Activated CD8-positive, alpha-beta memory T cell treated with anti-CD3 and anti-CD28 coated beads, Interleukin-2, amount 50 U/mL, for 48 hours (primary cell): ENCODE measurements at regions not wholly inside any gene's neighbourhood (a gene's known extent, or its start where the extent isn't known, plus 50 kb on each side); places are given as distances from the start of the nearest gene placed in this dataset.
A peak's percentile ranks its signal among the peaks of the same experiment; 100 is the strongest.

Source experiments
- DNase-seq: peaks from one replicate; pipeline ENCODE4 v3.0.0-alpha.2; 2020

DNA sequence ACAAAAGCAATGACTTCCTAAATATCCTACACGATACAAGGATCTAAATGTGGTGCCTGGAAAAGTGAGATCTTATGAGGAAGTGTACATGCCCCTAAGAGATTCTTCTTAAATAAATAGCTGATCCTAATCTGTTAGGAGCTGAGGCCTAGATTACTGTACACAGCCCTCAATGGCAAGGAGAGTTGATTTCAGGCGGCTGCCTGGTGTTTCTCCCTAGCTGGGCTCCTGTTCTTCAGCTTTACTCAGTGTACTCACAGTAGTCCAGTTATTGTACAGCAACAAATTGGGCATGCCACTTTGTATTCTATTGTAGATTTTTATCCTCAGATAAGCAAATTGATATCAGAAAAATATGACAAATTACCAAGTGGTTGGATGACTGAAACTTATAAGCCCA lies 358.2 kb upstream of the PDGFD start:
- DNase-seq: no peak

DNA sequence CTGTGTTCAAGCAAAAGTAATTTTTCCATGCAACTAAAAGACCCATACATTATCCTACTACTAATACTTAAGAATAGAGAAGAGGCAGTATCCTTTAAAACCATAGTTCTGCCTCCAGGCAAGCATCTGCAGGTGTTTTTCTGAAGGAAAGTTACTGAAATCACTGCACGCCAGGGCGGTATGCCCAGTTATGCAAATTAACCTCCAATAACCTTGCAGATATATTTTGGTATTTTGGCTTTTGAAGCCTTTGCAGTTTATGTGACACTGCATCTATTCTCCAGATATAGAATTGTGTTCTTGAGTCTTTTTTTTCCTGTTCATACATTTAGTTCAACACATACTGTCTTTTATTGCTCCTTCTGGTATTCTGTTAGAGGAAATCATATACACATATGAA lies 346.2 kb upstream of the PDGFD start:
- no peak for DNase-seq

DNA sequence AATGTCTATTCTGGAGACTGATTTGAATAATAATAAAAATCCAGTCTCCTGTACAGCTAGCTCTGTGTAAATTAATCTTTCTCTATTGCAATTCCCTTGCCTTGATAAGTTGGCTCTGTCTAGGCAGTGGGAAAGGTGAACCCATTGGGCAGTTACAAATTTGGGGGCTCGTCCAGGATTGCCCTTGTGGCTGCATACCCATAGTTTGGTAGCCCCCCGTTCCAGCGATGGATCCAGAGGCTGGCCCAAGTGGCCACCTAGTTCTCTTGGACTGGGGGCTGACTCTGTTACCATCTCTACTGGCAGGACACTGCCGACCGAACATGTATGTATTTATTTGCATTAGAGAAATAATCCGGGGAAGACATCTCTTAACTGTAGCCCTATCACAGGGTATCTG lies 326.2 kb upstream of the PDGFD start:
- peak; percentile 49 for DNase-seq

DNA sequence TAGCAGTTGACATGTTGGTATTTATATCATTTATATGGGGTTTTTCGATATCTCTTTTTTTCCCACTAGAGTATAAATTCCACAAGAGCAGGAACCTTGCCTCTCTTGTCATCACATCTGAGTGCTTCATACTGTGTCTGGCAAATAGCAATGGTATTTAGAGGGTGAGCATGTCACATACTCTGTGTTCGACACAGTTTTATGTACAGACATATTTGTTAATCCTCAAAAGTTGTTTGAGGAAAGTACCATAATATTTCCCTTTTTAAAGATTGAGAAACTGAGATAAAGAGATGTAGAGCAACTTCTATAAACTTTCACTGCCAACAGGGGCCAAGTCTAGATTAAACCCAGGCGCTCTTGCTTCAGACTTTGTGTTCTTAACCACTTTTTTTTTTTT lies 324.6 kb upstream of the PDGFD start:
- DNase-seq: no peak

DNA sequence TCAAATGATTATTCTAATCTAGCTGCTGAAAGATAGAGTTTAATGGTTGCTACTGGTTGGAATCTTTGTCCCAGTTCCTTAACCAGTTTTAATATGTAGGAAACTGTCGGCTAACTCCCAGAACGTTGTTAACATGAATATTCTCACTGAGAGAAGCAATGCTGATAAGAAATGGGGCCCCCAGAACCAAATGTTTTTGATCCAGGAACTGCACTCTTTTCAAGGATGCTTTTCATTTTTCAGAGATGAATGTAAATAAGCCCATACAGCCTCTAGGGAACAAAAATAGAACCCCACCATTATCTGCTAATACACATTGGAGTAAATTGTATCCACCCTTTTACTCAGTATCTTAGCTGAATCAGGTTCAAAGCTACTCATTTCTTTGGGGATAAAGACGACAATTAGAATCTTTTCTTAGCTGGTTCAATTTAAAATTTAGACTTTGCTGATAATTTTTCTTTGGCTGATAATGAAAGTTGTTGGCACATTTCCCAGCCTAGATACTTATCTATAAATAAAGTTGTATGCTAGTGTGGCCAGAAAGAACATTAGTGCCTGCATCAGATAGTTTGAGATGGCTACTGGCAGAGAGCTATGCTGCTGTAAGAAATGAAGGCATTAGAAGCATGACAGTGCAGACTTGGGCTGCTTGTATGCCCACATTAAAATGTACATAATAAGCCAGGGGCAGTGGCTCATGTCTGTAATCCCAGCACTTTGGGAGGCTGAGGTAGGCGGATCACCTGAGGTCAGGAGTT lies 323.3 kb upstream of the PDGFD start:
- DNase-seq: no peak

DNA sequence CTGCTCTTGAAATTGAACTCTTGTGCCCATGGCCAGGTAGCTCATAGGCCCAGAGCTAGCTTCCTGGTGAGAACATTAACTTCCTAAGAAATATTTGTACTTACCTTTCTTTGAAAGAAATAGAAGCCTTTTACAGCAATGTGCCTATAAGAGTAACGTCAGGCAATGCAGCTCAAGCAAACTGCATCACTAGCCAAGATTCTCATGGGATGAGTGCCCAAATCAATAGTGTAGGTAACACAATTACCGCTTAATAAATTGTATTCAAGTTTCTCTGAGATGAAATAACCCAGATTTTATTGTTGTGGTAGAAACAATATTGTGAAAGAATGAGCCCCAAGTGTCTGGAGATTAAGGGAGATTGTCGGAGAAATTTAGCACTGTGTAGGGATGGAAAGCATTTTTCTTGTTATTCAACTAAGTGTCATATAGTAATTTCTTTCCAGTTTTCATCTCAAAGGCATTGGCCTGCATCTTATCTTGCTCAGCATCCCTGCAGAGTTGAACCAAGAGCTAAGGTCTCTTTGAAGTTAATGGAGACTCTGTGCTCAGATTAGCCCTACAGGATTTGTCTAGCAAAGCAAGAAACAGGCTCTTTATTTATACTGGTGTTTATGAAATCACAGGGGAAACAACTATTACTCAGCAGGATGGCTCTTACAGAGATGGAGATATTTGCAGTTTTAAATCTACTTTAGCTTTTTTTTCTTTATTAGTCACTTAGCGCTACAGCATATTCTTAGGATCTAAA lies 321.0 kb upstream of the PDGFD start:
- DNase-seq: no peak

DNA sequence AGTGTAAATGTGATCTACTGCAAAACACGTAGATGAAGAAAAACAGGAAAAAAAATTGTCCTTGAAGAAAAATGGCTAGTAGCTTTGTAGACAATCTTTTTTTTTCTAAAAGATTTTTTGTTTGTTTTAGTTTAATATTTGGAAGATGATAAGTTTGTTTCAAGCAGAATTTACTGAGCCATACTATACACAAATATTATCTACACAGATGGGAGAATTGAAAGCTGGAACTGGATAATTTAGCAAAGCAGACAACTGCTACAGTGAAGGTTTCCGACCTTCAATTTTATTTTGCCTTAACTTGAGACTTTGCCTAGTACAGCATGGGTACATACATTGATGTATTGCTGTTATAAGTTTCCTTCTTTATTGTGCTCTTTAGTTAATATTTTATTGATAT lies 313.0 kb upstream of the PDGFD start:
- DNase-seq: no peak

DNA sequence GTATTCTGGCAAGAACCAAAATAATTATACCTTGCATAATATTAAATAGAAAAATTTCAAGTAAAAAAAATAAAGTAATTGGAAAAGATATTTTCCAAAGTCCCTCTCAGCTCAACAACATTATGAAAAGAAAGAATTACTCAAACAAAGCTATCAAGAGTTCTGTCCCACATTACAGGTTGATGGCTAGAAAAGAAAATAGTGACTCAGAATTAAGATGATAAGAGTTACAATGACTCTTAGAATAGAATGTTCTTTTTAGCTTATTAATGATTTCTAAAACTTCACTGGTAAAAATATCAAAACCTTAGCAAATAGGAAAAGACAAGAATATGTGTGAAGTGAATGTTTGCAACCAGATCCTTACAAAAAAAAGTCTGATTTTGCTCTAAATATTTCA lies 312.5 kb upstream of the PDGFD start:
- DNase-seq: no peak

DNA sequence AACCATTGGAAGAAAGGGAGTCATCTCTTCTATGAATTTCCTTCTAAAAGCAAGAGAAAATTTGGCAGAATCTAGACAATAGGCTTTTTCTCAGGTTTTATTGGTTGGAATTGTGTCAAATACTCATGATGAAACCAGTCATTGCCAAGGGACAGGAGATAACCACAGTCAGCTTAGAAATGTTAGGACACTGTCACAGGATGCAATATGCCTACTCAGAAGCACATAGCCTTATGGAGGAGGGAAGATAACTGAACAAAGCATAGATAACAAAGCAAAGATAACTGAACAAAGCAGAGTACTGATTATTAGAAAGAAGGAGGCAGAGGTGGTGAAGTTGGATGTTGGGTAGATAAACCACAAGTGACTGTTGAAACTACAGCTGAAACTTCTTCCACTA lies 303.5 kb upstream of the PDGFD start:
- DNase-seq: no peak

DNA sequence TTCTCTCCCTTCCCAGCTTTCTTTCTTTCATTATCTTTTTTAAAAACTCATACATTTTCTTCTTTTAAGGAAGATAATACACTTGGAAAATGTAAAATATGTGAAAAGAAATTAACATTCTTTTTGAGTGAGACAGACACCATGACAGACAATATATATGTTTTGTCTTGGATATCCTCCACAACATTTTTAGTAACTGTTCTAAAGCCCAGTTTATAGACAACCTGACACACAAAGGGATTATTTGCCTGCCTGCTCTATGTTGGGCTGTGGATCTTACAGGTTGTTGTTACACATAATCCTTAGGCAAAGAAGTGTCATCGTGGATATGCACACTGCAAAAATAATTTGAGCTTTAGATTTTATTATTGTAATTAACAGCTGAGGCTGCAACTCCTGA lies 301.4 kb upstream of the PDGFD start:
- DNase-seq: no peak

DNA sequence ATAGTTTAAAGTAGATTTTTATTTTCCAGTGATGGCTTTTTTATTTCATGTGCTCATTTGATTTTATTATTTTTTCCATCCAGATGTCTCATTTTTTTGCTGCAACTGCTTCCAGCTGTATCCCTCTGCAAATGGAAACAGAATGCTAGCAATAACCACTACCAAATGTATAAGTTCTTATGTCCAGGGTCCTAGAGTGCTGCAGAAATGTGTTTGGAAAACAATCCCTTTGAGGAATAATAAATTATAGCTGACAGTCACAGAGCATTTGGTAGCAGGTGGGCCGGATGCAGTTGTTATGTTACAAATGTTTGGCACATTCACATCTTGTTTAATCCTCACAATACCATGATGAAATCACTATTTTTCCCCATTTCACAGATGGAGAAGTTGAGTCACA lies 300.7 kb upstream of the PDGFD start:
- DNase-seq: no peak

DNA sequence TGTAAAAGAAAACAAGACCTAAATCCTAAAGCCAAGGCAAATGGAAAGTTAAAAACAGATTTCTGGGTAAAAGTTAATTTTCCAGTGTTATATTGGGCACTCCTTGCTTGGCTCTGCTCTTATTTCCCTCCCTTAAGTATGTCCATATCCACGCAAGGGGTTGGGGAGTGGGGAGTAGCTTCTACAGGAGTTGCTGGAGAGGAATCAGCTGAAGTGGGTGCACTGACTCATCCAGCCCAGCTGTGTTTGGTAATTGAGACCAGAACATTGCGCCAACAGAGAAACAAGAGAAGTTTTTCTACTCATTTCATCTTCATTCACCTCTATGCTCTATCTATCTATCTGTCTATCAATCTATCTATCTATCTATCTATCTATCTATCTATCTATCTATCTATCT lies 298.4 kb upstream of the PDGFD start:
- DNase-seq: no peak

DNA sequence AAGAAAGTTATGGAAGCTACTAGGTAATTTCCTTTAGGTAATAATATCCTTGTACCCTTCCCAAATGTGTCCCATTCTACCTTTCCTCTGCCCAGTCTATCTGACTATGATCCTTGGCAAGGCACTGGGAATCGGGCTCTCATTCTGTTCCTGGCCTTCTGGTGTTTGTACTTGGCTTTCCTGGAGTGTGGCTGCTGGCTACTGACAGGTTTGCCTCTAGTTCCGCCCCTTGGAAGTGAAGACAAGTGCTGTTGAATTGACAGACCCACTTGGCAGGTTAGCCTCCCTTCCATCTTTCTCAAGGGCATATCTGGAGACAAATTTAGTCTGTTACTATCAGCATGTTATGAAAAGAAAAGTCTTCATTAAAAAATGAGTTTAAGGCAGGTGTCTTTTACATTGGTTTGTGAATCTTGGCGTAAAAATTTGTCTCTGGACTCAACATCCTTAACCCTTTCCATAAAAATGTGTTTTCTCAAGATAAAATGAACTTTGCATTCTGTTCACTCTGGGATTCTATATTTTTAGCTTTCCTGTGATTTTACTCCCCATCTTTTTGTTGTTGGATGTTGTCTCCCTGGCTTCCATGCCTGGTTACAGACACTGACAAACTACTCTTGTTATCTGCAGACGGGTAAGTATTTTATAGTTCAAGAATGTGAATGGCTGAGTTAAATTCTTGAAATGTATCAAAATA lies 287.4 kb upstream of the PDGFD start:
- DNase-seq: no peak

DNA sequence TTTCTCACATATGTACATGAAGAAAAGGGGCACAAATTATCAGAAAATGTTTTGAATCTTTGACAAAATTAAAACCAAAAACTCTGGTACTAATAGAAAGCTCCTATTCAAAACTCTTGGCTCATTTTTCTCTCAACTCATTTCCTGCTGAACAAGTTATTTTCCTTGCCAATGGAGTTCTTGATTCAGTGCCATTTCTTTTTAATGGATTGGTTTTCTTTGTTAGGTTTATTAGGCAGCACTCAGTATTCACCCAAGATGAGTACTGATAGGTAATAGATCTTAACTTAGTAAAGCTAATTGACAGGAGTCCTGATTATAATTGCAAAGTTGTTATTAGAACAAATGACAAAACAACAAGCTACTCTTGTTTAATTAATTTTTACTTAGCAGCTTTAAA lies 279.4 kb upstream of the PDGFD start:
- DNase-seq: no peak

DNA sequence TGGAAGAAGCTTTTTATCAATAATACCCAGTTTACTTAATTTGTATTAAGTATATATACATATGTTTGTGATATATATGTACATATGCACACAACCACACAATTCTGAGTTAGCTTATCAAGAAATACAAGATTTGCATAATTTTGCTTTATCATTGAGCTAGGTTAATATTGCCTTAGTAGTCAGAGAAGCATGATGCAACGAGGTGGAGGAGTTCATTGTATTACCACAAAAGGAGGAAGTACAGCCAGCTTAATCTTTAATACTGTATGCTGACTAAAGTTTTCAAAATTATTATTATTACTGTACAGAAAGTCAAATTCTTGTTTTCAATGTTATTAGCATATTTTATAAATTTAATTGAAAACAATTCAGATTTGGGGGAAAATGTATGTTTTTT lies 278.4 kb upstream of the PDGFD start:
- DNase-seq: no peak

DNA sequence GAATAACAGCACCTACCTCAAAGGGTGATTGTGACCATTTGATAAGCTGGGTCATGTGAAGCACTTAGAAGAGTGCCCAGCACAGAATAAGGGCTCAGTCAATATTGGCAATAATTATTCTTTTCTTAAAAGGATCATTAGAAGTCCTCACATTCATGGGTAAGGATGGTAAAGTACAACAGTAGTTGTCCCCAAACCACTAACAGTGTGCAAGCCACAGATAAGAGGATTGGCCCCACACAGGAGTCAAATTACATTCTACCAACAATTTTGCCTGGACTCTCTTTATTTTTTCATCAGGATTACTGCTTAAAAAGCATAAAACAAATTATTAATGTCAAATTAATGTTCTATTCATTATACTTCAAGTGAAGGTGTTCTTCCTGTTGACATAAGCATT lies 271.5 kb upstream of the PDGFD start:
- no peak for DNase-seq

DNA sequence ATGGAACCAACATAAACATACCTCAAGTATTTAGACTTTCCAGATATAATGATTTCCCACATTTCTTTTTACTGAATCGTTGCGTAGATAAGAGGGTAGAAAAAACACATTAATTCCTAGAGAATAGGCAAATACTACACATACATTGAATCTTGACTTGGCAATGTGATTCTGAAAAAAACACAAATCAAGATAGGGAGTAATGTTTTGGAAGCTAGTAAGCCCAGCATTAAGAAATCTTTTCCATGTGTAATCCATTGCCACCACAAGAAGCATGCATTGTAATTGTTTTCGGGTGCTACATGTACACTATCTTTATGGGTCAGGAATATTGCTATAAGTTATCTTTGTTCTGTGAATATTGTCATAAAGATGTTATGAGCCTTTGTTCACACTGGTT lies 269.8 kb upstream of the PDGFD start:
- DNase-seq: no peak

DNA sequence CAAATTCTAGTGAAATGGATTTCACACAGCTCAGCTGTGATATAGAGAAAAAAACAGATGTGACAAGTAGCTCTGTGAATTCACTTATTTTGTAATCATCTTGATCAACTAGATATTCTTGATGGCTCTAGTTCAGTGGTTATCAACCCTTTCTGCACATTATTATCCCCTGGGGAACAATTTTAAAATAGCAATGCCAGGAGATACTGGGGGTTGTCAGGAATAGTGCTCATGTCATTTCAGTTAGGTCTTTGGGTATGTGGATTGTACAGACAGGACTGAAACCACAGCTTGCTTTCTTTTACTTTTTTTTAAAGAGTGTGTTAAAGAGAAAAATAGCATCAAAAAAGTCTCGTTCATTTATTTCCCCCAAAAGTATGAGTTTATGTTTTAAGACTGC lies 269.0 kb upstream of the PDGFD start:
- no peak for DNase-seq

DNA sequence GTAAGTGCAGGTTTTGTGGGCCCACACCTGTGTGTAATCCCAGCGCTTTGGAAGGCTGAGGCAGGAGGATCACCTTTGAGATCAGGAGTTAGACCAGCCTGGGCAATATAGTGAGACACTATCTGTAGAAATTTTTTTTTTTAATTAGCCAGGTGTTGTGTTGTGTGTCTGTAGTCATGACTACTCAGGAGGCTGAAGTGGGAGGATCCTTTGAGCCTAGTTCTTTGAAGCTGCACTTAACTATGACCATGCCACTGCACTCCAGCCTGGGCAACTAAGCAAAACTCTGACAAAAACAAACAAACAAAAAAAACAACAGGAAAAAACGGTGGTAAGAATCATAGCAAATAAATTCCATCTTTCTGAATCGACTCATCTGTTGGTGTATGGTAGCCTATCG lies 268.6 kb upstream of the PDGFD start:
- no peak for DNase-seq

DNA sequence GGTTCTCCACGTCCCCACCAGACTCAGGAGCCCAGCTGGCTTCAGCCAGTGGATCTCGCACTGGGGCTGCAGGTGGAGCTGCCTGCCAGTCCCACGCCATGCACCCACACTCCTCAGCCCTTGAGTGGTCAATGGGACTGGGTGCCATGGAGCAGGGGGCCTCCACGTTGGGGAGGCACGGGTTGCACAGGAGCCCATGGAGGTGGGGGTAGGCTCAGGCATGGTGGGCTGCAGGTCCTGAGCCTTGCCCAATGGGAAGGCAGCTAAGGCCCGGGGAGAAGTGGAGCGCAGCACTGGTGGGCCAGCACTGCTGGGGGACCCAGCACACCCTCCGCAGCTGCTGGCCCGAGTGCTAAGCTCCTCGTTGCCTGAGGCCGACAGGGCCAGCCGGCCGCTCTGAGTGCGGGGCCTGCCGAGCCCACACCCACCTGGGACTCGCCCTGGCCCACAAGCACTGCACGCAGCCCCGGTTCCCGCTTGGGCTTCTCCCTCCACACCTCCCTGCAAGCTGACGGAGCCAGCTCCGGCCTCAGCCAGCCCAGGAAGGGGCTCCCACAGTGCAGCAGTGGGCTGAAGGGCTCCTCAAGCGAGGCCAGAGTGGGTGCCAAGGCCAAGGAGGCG lies 258.5 kb upstream of the PDGFD start:
- DNase-seq: no peak

DNA sequence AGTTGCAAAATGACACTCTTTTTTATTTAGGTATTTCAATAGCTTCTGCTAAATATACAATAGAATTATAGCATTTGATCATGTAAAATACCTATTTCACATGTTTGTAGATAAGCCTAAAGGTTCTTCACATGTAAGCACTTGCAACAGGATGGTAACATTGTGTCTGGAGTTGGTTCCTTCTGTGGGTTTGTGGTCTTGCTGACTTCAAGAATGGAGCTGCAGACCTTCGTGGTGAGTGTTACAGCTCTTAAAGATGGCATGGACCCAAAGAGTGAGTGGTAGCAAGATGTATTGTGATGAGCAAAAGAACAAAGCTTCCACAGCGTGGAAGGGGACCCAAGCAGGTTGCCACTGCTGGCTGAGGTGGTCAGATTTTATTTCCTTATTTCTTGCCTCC lies 246.4 kb upstream of the PDGFD start:
- DNase-seq: no peak

DNA sequence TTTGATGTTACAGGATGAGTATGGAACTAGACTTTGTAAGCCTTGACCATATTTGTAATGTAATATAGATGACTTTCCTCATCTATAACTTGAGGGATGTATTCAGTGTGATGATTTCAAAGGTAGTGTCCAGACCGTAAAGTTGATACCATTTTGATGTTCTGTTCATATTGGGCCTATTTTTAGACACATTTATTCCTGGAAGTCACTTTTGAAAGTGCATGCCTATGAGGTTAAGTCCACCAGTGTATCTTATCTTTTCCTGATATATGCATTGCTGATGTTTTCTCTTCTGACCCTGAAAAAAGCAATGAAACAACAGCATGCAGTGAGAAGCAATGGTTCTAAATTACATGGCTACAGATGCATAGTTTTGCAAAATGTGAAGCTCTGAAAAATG lies 244.7 kb upstream of the PDGFD start:
- no peak for DNase-seq

DNA sequence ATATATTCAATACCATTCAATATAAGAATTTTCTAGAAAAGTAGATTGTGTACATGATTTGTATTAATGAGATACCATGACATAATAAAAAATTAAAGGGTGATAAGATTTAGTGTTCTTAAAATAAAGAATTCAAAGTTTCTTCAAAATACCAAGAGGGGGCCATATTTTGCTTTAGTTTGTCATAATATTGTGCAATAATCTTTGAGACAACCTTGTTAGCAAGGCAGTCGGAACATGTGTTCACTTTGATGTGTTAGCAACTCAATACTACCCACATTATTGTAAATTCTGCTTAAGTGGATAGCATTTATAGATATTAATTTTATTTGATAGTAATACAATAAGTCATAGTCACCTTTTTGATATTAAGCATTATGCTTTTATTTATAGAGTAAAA lies 241.3 kb upstream of the PDGFD start:
- DNase-seq: no peak
